GM23248 (cell line): ENCODE measurements at regions not wholly inside any gene's neighbourhood (a gene's known extent, or its start where the extent isn't known, plus 50 kb on each side); places are given as distances from the start of the nearest gene placed in this dataset.

Experiments used
- DNase-seq: peaks from one replicate; pipeline ENCODE4 v3.0.0-alpha.2; 2015
- H2AFZ ChIP-seq: fragments of 200-600 bp; sonication (generic); 2 replicates; pipeline ENCODE4 v1.6.1; 2016; ENCODE audit warnings: antibody characterized with exemption
- H3F3A ChIP-seq: fragments of 200-600 bp; sonication (generic); 2 replicates; pipeline ENCODE4 v1.6.1; 2016; ENCODE audit warnings: mild to moderate bottlenecking, antibody characterized with exemption, mixed run types; ENCODE audit not compliant: insufficient read depth
- H3K27ac ChIP-seq: fragments of 200-600 bp; sonication (generic); 2 replicates; pipeline ENCODE4 v1.5.1; 2016; ENCODE audit warnings: mild to moderate bottlenecking
- H3K27me3 ChIP-seq: fragments of 200-600 bp; sonication (generic); replicated peaks from 2 replicates; pipeline ENCODE4 v1.6.1; 2016; ENCODE audit warnings: mild to moderate bottlenecking; ENCODE audit not compliant: insufficient read depth
- H3K36me3 ChIP-seq: fragments of 200-600 bp; sonication (generic); 2 replicates; pipeline ENCODE4 v1.6.1; 2016; ENCODE audit warnings: low read depth, mild to moderate bottlenecking
- H3K4me1 ChIP-seq: fragments of 200-600 bp; sonication (generic); 2 replicates; pipeline ENCODE4 v1.6.1; 2016; ENCODE audit warnings: mild to moderate bottlenecking; ENCODE audit not compliant: insufficient read depth
- H3K4me2 ChIP-seq: fragments of 200-600 bp; sonication (generic); one replicate; pipeline ENCODE4 v1.6.1; 2016; ENCODE audit warnings: mild to moderate bottlenecking; ENCODE audit not compliant: unreplicated experiment
- H3K4me3 ChIP-seq: fragments of 200-600 bp; sonication (generic); 2 replicates; pipeline ENCODE4 v1.5.1; 2016; ENCODE audit warnings: mild to moderate bottlenecking
- H3K79me2 ChIP-seq: fragments of 200-600 bp; sonication (generic); 2 replicates; pipeline ENCODE4 v1.6.1; 2016; ENCODE audit warnings: mild to moderate bottlenecking; ENCODE audit not compliant: insufficient read depth
- H3K9ac ChIP-seq: fragments of 200-600 bp; sonication (generic); 2 replicates; pipeline ENCODE4 v1.6.1; 2016; ENCODE audit warnings: mild to moderate bottlenecking
- H3K9me2 ChIP-seq: fragments of 200-600 bp; sonication (generic); 2 replicates; pipeline ENCODE4 v1.6.1; 2016; ENCODE audit warnings: mixed run types, mild to moderate bottlenecking, moderate library complexity; ENCODE audit not compliant: insufficient read depth
- H3K9me3 ChIP-seq: fragments of 200-600 bp; sonication (generic); one replicate; pipeline ENCODE4 v1.6.1; 2017; ENCODE audit warnings: low read depth
- H4K20me1 ChIP-seq: fragments of 200-600 bp; sonication (generic); 2 replicates; pipeline ENCODE4 v1.6.0; 2016; ENCODE audit not compliant: insufficient read depth
- EZH2 ChIP-seq: fragments of 200-600 bp; sonication (generic); IDR thresholded peaks from 2 replicates; pipeline ENCODE4 v1.6.1; 2018; ENCODE audit warnings: antibody characterized with exemption, mild to moderate bottlenecking; ENCODE audit not compliant: insufficient read depth, poor library complexity, severe bottlenecking
- EZH2phosphoT487 ChIP-seq: fragments of 200-600 bp; sonication (generic); IDR thresholded peaks from 2 replicates; pipeline ENCODE4 v1.6.1; 2018; ENCODE audit warnings: antibody characterized with exemption, moderate library complexity, mild to moderate bottlenecking, low read depth; ENCODE audit not compliant: insufficient read depth
- WGBS, 2 experiments: methylation state at CpG; one replicate each; pipeline ENCODE4 v1.1.6; 2015 to 2017; ENCODE audit warnings: low lambda C conversion rate in 2 of 2, low coverage in 1 of 2; ENCODE audit errors: missing lambda C conversion rate in 2 of 2; 5-methylcytosine and 5-hydroxymethylcytosine counted together
- in situ Hi-C: fragments of 300-500 bp; cut with MboI; formaldehyde crosslinking; loops from 2 replicates; pipeline ENCODE4 v1.15.0; 2020

DNA sequence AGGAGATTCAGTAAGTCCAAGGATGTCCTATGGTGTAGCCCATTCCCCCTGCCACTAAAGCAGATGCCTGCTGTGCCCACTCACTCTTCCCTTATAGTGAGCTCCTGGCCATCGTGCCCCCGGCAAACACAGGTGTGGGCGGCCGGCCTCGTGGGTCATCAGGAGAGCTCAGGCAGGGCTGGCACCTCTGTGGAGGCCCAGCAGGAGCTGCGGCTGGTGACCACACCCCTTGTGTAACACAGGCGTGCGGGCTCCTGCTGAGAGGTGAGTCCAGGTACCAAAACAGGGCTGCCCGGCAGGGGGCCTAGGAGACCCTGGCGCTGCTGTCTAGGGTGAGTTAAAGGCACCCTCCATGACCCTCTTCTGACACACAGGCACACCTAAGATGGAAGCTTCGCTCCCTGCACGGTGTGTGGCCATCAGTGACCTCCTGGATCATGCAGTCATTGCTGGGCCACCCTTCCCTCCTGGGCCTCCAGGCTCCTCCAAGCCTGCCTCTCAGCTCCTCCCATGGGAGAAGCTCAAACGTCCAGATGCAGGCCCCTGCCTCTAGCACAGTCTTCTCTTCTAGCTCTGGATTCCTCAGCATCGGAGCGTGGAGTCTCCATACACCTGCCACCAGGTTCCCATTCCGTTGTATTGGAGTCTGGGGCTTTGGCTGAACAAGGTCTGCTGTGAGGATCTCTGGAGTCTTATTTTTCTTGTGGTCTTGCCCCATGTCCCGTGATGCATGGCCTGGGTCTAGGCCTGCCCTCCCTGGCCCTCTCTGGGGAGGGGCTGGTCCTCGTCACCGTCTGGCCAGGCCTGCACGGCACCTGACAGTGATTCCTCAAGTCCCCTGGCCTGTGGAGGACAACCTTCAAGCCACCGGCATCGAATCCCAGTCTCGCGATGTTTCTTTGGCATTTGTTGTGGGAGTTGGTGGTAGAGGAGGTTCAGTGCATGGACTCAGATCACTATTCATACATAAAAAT lies 246.9 kb downstream of the ACKR3 start:
- in situ Hi-C loops: no loop called here
- Histone ChIP-seq H3K27me3 (no peaks in the 10 kb centered on the region), H2AFZ (no peak overlapping the region), H3F3A (no peaks in the 10 kb centered on the region), H3K9me2 (no peaks in the 10 kb centered on the region), H3K4me2 (no peak overlapping the region), H4K20me1 (no peaks in the 10 kb centered on the region), H3K4me1 (no peaks in the 10 kb centered on the region), H3K36me3 (no peaks in the 10 kb centered on the region), H3K9me3 (no peaks in the 10 kb centered on the region), H3K79me2 (no peaks in the 10 kb centered on the region), H3K27ac (no peak overlapping the region), H3K9ac (no peak overlapping the region), H3K4me3 (no peak overlapping the region)
- WGBS, 2 experiments: 86% methylated on average over 21 to 24 of the region's 24 CpGs
- DNase-seq: no peak
- TF ChIP-seq EZH2: no peak
- no peak for TF ChIP-seq EZH2phosphoT487

DNA sequence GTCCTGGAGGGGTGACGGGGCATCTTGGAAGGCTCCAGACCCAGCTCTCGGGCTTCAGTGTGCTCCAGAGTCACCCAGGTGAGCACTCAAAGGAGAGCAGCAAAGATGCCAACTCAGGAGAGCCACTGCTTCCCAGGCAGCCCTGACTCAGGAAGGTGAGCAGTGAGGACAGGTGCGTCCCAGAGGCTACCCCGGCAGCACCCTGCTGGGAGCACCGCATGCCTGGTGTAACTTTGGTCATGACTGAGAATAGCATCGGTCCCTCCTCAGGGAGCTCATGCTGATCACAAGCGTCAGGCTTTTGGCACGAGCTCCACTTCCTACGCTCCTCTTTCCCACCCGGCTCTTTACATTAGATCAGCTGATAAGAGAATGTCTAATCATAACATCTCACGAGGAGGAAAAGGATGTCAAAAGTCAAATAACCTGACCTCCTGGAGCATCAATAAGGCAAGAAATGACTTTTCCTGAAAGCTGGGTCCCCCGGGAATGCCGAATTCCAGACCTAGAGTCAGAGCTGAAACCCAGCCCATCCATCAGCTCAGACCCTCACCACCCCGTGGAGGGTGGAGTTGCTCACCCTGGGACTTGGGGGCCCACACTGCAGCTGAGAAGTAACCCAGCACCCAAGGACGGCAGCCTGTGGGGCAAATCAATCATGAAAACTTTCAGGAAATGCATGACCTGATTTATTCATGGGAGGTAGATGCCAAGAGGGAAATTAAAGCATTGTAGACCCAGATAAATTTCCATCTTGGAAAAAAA lies 248.8 kb downstream of the ACKR3 start:
- Histone ChIP-seq H3K9me2 (no peaks in the 10 kb centered on the region), H3K27ac (no peak overlapping the region), H3K4me1 (no peaks in the 10 kb centered on the region), H3K9me3 (no peaks in the 10 kb centered on the region), H3K4me3 (no peak overlapping the region), H4K20me1 (no peaks in the 10 kb centered on the region), H2AFZ (no peak overlapping the region), H3K9ac (no peak overlapping the region), H3F3A (no peaks in the 10 kb centered on the region), H3K36me3 (no peaks in the 10 kb centered on the region), H3K79me2 (no peaks in the 10 kb centered on the region), H3K27me3 (no peaks in the 10 kb centered on the region), H3K4me2 (no peak overlapping the region)
- in situ Hi-C loops: no loop called here
- DNase-seq: no peak
- WGBS, 2 experiments: 79 to 81% methylated on average over 15 of the region's 15 CpGs
- no peak for TF ChIP-seq EZH2
- no peak for TF ChIP-seq EZH2phosphoT487

DNA sequence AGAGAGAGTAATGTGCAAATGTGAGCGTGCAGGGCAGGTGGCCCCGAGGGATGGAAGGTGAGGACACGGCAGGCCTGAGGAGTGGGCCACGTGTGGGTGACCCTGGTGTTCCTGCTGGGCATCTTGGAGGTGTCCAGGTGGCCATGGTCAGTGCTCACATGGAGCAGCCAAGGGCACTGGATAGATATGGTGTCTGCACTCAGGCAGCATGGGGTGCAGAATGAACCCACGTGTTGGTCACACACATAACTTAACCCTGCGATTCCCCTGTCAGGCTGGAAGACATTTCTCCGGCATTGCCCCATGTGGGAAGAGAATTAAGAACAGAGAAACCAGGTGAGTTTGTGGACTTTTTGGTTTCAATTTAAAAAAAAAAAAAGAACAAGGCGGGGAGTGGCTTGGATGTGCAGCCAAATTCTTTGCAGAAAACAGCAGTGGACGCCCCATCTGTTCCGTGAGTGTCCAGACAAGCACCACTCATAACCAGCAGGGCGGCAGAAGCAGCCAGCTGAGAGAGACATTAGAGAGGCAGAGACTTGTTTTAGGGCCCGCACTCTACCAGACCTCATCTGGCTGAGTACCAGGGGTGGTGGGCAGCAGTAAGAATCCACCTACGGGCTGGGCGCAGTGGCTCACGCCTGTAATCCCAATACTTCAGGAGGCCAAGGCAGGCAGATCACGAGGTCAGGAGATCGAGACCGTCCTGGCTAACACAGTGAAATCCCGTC lies 249.8 kb downstream of the ACKR3 start:
- Histone ChIP-seq H3K4me2 (no peak overlapping the region), H3K79me2 (no peaks in the 10 kb centered on the region), H3K27ac (no peak overlapping the region), H3K9me3 (no peaks in the 10 kb centered on the region), H3K4me1 (no peaks in the 10 kb centered on the region), H3K36me3 (no peaks in the 10 kb centered on the region), H3F3A (no peaks in the 10 kb centered on the region), H3K9me2 (no peaks in the 10 kb centered on the region), H3K4me3 (no peak overlapping the region), H3K9ac (no peak overlapping the region), H2AFZ (no peak overlapping the region), H4K20me1 (no peaks in the 10 kb centered on the region), H3K27me3 (no peaks in the 10 kb centered on the region)
- in situ Hi-C loops: no loop called here
- DNase-seq: no peak
- WGBS, 2 experiments: 82 to 83% methylated on average over 19 of the region's 19 CpGs
- no peak for TF ChIP-seq EZH2
- no peak for TF ChIP-seq EZH2phosphoT487

DNA sequence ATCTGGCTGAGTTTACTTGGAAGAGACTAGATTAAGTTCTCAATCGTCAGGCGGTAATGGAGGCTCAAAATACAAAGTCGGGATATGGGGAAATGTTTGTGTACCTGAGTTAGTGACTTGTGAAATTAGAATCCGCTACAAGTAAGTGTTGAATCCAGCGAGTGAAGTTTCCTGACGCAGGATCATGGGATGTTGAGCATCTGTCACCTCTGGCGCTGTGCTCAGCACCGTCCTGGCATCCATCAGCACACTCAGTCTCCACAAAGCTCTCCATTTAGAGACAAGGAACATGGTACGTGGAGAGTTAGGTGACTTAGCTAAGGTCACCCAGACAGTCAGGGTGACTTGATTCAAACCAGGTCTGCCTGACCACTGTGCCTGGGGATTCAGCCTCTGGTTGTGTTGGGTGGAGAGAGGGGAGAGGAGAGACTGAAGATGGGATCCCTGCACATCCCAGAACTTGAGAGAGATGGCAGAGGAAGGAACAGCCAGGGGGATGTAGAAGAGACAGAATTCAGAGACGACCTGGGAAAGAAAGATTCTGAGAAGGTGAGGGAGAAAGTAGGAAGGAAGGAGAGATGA lies 251.2 kb downstream of the ACKR3 start:
- 81 to 89% methylated on average over 10 of the region's 10 CpGs for WGBS, 2 experiments
- in situ Hi-C loops: no loop called here
- H3K79me2 ChIP-seq: no peaks in the 10 kb centered on the region

More for the DNA sequence above, 251.2 kb downstream of the ACKR3 start:
- Histone ChIP-seq H3K9me3 (no peaks in the 10 kb centered on the region), H3K9me2 (no peaks in the 10 kb centered on the region), H3K9ac (no peak overlapping the region), H3F3A (no peaks in the 10 kb centered on the region), H3K27ac (no peak overlapping the region), H3K4me1 (no peaks in the 10 kb centered on the region), H2AFZ (no peak overlapping the region), H3K4me2 (no peak overlapping the region), H3K27me3 (no peaks in the 10 kb centered on the region), H3K4me3 (no peak overlapping the region), H4K20me1 (no peaks in the 10 kb centered on the region), H3K36me3 (no peaks in the 10 kb centered on the region)
- no peak for TF ChIP-seq EZH2
- no peak for TF ChIP-seq EZH2phosphoT487
- no peak for DNase-seq
